HEK293T (cell line): ENCODE measurements at regions not wholly inside any gene's neighbourhood (a gene's known extent, or its start where the extent isn't known, plus 50 kb on each side); places are given as distances from the start of the nearest gene placed in this dataset.
"Not testable (repeated sequence)": the region's sequence is repeated elsewhere in the genome, so short reads cannot be mapped to it uniquely, and the experiment has no call there.

Source experiments
- CTCF ChIA-PET: fragments of 350-600 bp; formaldehyde crosslinking; extraction: SDS; loops from one replicate; lab custom pipeline; 2021; ENCODE audit warnings: antibody characterized with exemption, inconsistent platforms; lab: Yijun Ruan, JAX
- POLR2A ChIA-PET: fragments of 350-600 bp; formaldehyde crosslinking; extraction: SDS; loops from one replicate; lab custom pipeline; 2020; ENCODE audit warnings: antibody characterized with exemption, inconsistent platforms; lab: Yijun Ruan, JAX
- DNase-seq: peaks from one replicate; pipeline ENCODE4 v3.0.0; 2012; ENCODE audit warnings: mixed read lengths; ENCODE audit errors: extremely low spot score
- ARNT ChIP-seq: fragments of 450-650 bp; IDR thresholded peaks from 2 replicates; pipeline ENCODE4 v1.6.1; 2017; ENCODE audit warnings: mild to moderate bottlenecking
- BHLHE40 ChIP-seq: fragments of 450-650 bp; IDR thresholded peaks from 2 replicates; pipeline ENCODE4 v1.6.1; 2016; ENCODE audit warnings: mild to moderate bottlenecking, moderate library complexity, borderline replicate concordance
- CTBP1 ChIP-seq: fragments of 450-650 bp; IDR thresholded peaks from 2 replicates; pipeline ENCODE4 v1.6.1; 2016; ENCODE audit warnings: borderline replicate concordance
- ELF4 ChIP-seq: fragments of 450-650 bp; IDR thresholded peaks from 2 replicates; pipeline ENCODE4 v1.6.1; 2017; ENCODE audit warnings: antibody characterized with exemption
- FOXA1 ChIP-seq: fragments of 450-650 bp; IDR thresholded peaks from 2 replicates; pipeline ENCODE4 v1.6.1; 2016; ENCODE audit warnings: mild to moderate bottlenecking
- FOXK2 ChIP-seq: fragments of 450-650 bp; IDR thresholded peaks from 2 replicates; pipeline ENCODE4 v1.6.1; 2016; ENCODE audit warnings: mild to moderate bottlenecking
- FOXM1 ChIP-seq: fragments of 450-650 bp; IDR thresholded peaks from 2 replicates; pipeline ENCODE4 v1.6.1; 2017; ENCODE audit warnings: mild to moderate bottlenecking, borderline replicate concordance
- HDGF ChIP-seq: fragments of 450-650 bp; IDR thresholded peaks from 2 replicates; pipeline ENCODE4 v1.6.1; 2017; ENCODE audit warnings: antibody characterized with exemption, borderline replicate concordance
- L3MBTL2 ChIP-seq: fragments of 450-650 bp; conservative IDR thresholded peaks from 2 replicates; pipeline ENCODE4 v1.6.1; 2016; ENCODE audit warnings: mild to moderate bottlenecking
- LEF1 ChIP-seq: fragments of 450-650 bp; IDR thresholded peaks from 2 replicates; pipeline ENCODE4 v1.6.1; 2017; ENCODE audit warnings: mild to moderate bottlenecking, borderline replicate concordance
- NFRKB ChIP-seq: fragments of 450-650 bp; IDR thresholded peaks from 2 replicates; pipeline ENCODE4 v1.6.1; 2016; ENCODE audit warnings: mild to moderate bottlenecking, moderate library complexity
- PKNOX1 ChIP-seq: fragments of 450-650 bp; IDR thresholded peaks from 2 replicates; pipeline ENCODE4 v1.6.1; 2016
- SP1 ChIP-seq: fragments of 450-650 bp; IDR thresholded peaks from 2 replicates; pipeline ENCODE4 v1.6.1; 2017
- SUZ12 ChIP-seq: fragments of 450-650 bp; IDR thresholded peaks from 2 replicates; pipeline ENCODE4 v1.6.1; 2016; ENCODE audit warnings: mild to moderate bottlenecking
- TARDBP ChIP-seq: fragments of 450-650 bp; IDR thresholded peaks from 2 replicates; pipeline ENCODE4 v1.6.1; 2016
- ZNF384 ChIP-seq: fragments of 450-650 bp; IDR thresholded peaks from 2 replicates; pipeline ENCODE4 v1.6.1; 2016

GRCh38 chr14:106185837-106186233, 659.5 kb downstream of the TMEM121 start:
- TF ChIP-seq NFRKB = no peak
- TF ChIP-seq LEF1 = no peak
- TF ChIP-seq SP1 = no peak
- TF ChIP-seq ELF4 = no peak
- TF ChIP-seq ARNT = no peak
- TF ChIP-seq FOXM1 = no peak
- no peak for TF ChIP-seq SUZ12
- DNase-seq = no peak
- ChIA-PET CTCF (no interaction called here), POLR2A (no interaction called here)

- TF ChIP-seq ELF4 (no peak), LEF1 (no peak), ARNT (no peak), CTBP1 (no peak), HDGF (no peak), FOXA1 (no peak), FOXM1 (no peak), FOXK2 (no peak), L3MBTL2 (no peak), BHLHE40 (no peak), SUZ12 (no peak), TARDBP (no peak), NFRKB (no peak), SP1 (no peak), PKNOX1 (no peak), ZNF384 (no peak)
- POLR2A ChIA-PET = no interaction called here
- CTCF ChIA-PET = no interaction called here
- no peak for DNase-seq
Observed at GRCh38 chr14:106187216-106187615, 660.8 kb downstream of the TMEM121 start.

GRCh38 chr14:106192701-106193100, 666.3 kb downstream of the TMEM121 start:
- POLR2A ChIA-PET = not testable (repeated sequence)

GRCh38 chr14:106196459-106196858, 670.1 kb downstream of the TMEM121 start:
- POLR2A ChIA-PET, DNase-seq, CTCF ChIA-PET: not testable (repeated sequence)

More at GRCh38 chr14:106192701-106193100, 666.3 kb downstream of the TMEM121 start:
- CTCF ChIA-PET, DNase-seq: not testable (repeated sequence)

- POLR2A ChIA-PET, CTCF ChIA-PET, DNase-seq: not testable (repeated sequence)
Observed at GRCh38 chr14:106197264-106197663, 670.9 kb downstream of the TMEM121 start.

GRCh38 chr14:106199097-106199496, 672.7 kb downstream of the TMEM121 start:
- no peak for DNase-seq
- ChIA-PET POLR2A (no interaction called here), CTCF (no interaction called here)
- TF ChIP-seq FOXM1 = no peak
- TF ChIP-seq PKNOX1 = no peak
- no peak for TF ChIP-seq BHLHE40
- no peak for TF ChIP-seq FOXA1
- no peak for TF ChIP-seq ELF4
- TF ChIP-seq LEF1 = no peak
- TF ChIP-seq HDGF = no peak
- no peak for TF ChIP-seq SUZ12
- no peak for TF ChIP-seq FOXK2
- no peak for TF ChIP-seq ARNT
- TF ChIP-seq ZNF384 = no peak
- TF ChIP-seq TARDBP = no peak
- TF ChIP-seq CTBP1 = no peak
- TF ChIP-seq SP1 = no peak
- no peak for TF ChIP-seq NFRKB

- TF ChIP-seq L3MBTL2 (no peak), ARNT (no peak), LEF1 (no peak), FOXM1 (no peak), NFRKB (no peak), SUZ12 (no peak), FOXA1 (no peak), BHLHE40 (no peak)
- CTCF ChIA-PET = no interaction called here
- DNase-seq = no peak
- POLR2A ChIA-PET = no interaction called here
Observed at GRCh38 chr14:106200541-106201315, 674.3 kb downstream of the TMEM121 start.

GRCh38 chr14:106201376-106201775, 675.0 kb downstream of the TMEM121 start:
- DNase-seq = no peak
- ChIA-PET CTCF (no interaction called here), POLR2A (no interaction called here)
- TF ChIP-seq BHLHE40 (no peak), TARDBP (no peak), SUZ12 (no peak), LEF1 (no peak), HDGF (no peak), NFRKB (no peak), FOXA1 (no peak), CTBP1 (no peak), L3MBTL2 (no peak), ZNF384 (no peak), FOXM1 (no peak)
